ENCODE measurements at regions not wholly inside any gene's neighbourhood (a gene's known extent, or its start where the extent isn't known, plus 50 kb on each side); places are given as distances from the start of the nearest gene placed in this dataset.

DNA sequence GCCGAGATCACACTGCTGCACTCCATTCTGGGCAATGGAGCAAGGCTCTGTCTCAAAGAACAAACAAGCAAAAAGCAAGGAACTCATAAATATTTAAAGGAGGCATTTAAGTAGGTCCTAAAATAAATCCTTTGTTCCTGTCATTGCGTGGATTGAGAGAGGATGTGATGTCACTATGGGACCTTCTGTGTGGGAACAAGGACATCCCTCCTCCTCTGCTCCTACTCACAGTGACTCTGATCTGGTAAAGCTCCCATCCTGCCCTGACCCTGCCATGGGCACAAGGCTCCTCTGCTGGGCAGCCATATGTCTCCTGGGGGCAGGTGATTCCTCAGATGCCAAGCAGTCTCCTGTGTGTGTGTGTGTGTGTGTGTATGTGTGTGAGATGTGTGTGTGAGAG is 74.1 kb upstream of the PRSS58 start:
- H3K4me3 ChIP-seq (ENCODE audit: insufficient read depth, low read depth, low read length), result no peak overlapping the region
- H2AFZ ChIP-seq (replicated peaks; ENCODE audit: low read length, poor library complexity), result no peak overlapping the region
- H3K4me2 ChIP-seq (ENCODE audit: low read depth, low read length), result no peak overlapping the region
- H3K56ac ChIP-seq (ENCODE audit: extremely low read depth, insufficient read depth, low read length), result no peak overlapping the region
- no peaks in the 10 kb centered on the region for H3K9me1 ChIP-seq (ENCODE audit: insufficient read depth, low read length)
- no peak overlapping the region for H3K23ac ChIP-seq (ENCODE audit: low read depth, low read length)
- H3K9me3 ChIP-seq (ENCODE audit: control insufficient read depth, insufficient read depth, low read length), result no peaks in the 10 kb centered on the region
- no peak overlapping the region for H3K14ac ChIP-seq (replicated peaks; ENCODE audit: low read depth, low read length)
- no peak overlapping the region for H2AK9ac ChIP-seq (replicated peaks; ENCODE audit: low read depth, low read length, poor library complexity)
- no peaks in the 10 kb centered on the region for H4K20me1 ChIP-seq (ENCODE audit: insufficient read depth, low read length)
- no peak overlapping the region for H4K5ac ChIP-seq (ENCODE audit: low read depth, low read length)
- H3K4me1 ChIP-seq (ENCODE audit: control insufficient read depth, insufficient read depth, low read length), result no peaks in the 10 kb centered on the region
- TF ChIP-seq NFE2L2 (IDR thresholded peaks at IDR 0.05; ENCODE audit: low read depth, low read length), result no peak
- no peak for TF ChIP-seq RAD21 (IDR thresholded peaks at IDR 0.05; ENCODE audit: low read length)
- TF ChIP-seq CHD1 (IDR thresholded peaks at IDR 0.05; ENCODE audit: low read depth, low read length), result no peak
- TF ChIP-seq CEBPB (IDR thresholded peaks at IDR 0.05; ENCODE audit: low read depth, low read length), result no peak
- TF ChIP-seq FOS (IDR thresholded peaks at IDR 0.05; ENCODE audit: low read depth, low read length), result no peak
- no peak for TF ChIP-seq MXI1 (IDR thresholded peaks at IDR 0.05; ENCODE audit: borderline replicate concordance, low read depth, low read length)
- H3K18ac ChIP-seq (ENCODE audit: low read depth, low read length), result no peak overlapping the region
- no peak overlapping the region for H2BK120ac ChIP-seq (ENCODE audit: low read depth, low read length)
- intact Hi-C loops (cut with micrococcal nuclease), result no loop called here
- no peak overlapping the region for H3K9ac ChIP-seq (ENCODE audit: low read depth, low read length)
- H4K91ac ChIP-seq (ENCODE audit: insufficient read depth, low read depth, low read length), result no peak overlapping the region
- no peaks in the 10 kb centered on the region for H3K36me3 ChIP-seq (ENCODE audit: control insufficient read depth, insufficient read depth, low read length)
- no peak overlapping the region for H2AK5ac ChIP-seq (ENCODE audit: low read depth, low read length)
- H2BK20ac ChIP-seq (ENCODE audit: low read depth, low read length), result no peak overlapping the region
- no peak overlapping the region for H2BK15ac ChIP-seq (ENCODE audit: low read depth, low read length)
- no peak overlapping the region for H3K4ac ChIP-seq (ENCODE audit: low read depth, low read length)
- POLR2A ChIA-PET (ENCODE audit: unreplicated experiment), result no interaction called here
- WGBS, 2 experiments (ENCODE audit: extremely low coverage in 2 of 2, insufficient read length in 1 of 2), result 80% methylated on average over 1 of the region's 2 CpGs; no CpG with 5 or more reads in 1 of the 2 experiments
- DNase-seq (no peak), ATAC-seq (ENCODE audit: low read depth) (no peak)
- H3K27ac ChIP-seq (ENCODE audit: insufficient read depth, low read length), result no peak overlapping the region
- dilution Hi-C loops (cut with HindIII; ENCODE audit: low sequenced_read_pairs, unreplicated experiment), result no loop called here
- H2BK5ac ChIP-seq (ENCODE audit: low read depth, low read length, poor library complexity, severe bottlenecking), result no peak overlapping the region
- no peak overlapping the region for H4K8ac ChIP-seq (ENCODE audit: low read depth in 2 of 2, low read length in 2 of 2)
- peaks cover 2% of the 10 kb centered on the region; the same call in 1 of the 2 replicates for H3K27me3 ChIP-seq (ENCODE audit: control insufficient read depth, insufficient read depth, low read length)
- no peaks in the 10 kb centered on the region for H3K79me1 ChIP-seq (ENCODE audit: low read depth in 1 of 2, low read length in 2 of 2)
- BruUV-seq (replicated peaks), result no TSS peak
- CTCF ChIA-PET, result no interaction called here
- in situ Hi-C loops (cut with MboI; ENCODE audit: low sequenced_read_pairs), result loop anchor here (25.0 kb wide), 1 partner anchor 880 kb away; the partner anchor contains the start of gene TAS2R40
